ENCODE measurements at regions not wholly inside any gene's neighbourhood (a gene's known extent, or its start where the extent isn't known, plus 50 kb on each side); places are given as distances from the start of the nearest gene placed in this dataset.

DNA sequence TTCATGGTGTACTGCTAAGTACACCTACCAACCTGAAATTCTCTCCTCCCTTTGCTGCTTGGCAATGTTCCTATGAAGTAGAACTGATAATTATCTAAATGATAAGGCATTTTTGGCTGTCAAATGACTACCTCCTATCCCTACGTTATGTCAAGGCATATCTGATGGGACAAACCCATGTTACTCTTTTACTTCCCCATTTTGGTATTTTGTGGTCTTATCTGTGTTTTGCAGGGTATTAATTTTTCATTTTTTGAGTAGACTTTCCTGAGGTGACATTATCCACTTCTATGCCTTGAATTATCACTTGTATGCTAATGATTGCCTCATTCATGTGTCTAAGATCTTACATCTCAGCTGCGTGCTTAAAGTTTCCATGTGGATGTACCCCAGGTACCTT, 499.6 kb upstream of the B3GALT2 start:
- ATAC-seq (ENCODE audit: low read depth), result no peak
- DNase-seq (ENCODE audit: low spot score), result no peak
- TF ChIP-seq CTCF (IDR thresholded peaks at IDR 0.05; ENCODE audit: poor library complexity, severe bottlenecking), result no peak
- H3K9me3 ChIP-seq (ENCODE audit: severe bottlenecking), result no peaks in the 10 kb centered on the region
- H3K27me3 ChIP-seq (ENCODE audit: insufficient read depth, poor library complexity, severe bottlenecking), result peaks cover 3% of the 10 kb centered on the region
- H3K4me1 ChIP-seq (ENCODE audit: insufficient read depth, poor library complexity, severe bottlenecking), result no peaks in the 10 kb centered on the region
- no peak overlapping the region for H3K27ac ChIP-seq (ENCODE audit: poor library complexity, severe bottlenecking)
- H3K4me3 ChIP-seq (ENCODE audit: severe bottlenecking), result no peak overlapping the region
- H3K36me3 ChIP-seq (ENCODE audit: low read depth), result no peaks in the 10 kb centered on the region

GRCh38 chr1:193681422-193681821, 495.0 kb upstream of the B3GALT2 start:
- DNase-seq (ENCODE audit: low spot score) (no peak), ATAC-seq (ENCODE audit: low read depth) (no peak)
- Histone ChIP-seq H3K9me3 (ENCODE audit: severe bottlenecking) (no peaks in the 10 kb centered on the region), H3K27me3 (ENCODE audit: insufficient read depth, poor library complexity, severe bottlenecking) (no peaks in the 10 kb centered on the region), H3K27ac (ENCODE audit: poor library complexity, severe bottlenecking) (no peak overlapping the region), H3K4me3 (ENCODE audit: severe bottlenecking) (no peak overlapping the region), H3K4me1 (ENCODE audit: insufficient read depth, poor library complexity, severe bottlenecking) (no peaks in the 10 kb centered on the region), H3K36me3 (ENCODE audit: low read depth) (no peaks in the 10 kb centered on the region)
- TF ChIP-seq CTCF (IDR thresholded peaks at IDR 0.05; ENCODE audit: poor library complexity, severe bottlenecking), result no peak

GRCh38 chr1:193680924-193681316, 494.5 kb upstream of the B3GALT2 start:
- H3K27ac ChIP-seq (ENCODE audit: poor library complexity, severe bottlenecking), result no peak overlapping the region
- DNase-seq (ENCODE audit: low spot score) (no peak), ATAC-seq (ENCODE audit: low read depth) (no peak)
- TF ChIP-seq CTCF (IDR thresholded peaks at IDR 0.05; ENCODE audit: poor library complexity, severe bottlenecking), result no peak
- H3K36me3 ChIP-seq (ENCODE audit: low read depth), result no peaks in the 10 kb centered on the region
- no peak overlapping the region for H3K4me3 ChIP-seq (ENCODE audit: severe bottlenecking)
- H3K4me1 ChIP-seq (ENCODE audit: insufficient read depth, poor library complexity, severe bottlenecking), result no peaks in the 10 kb centered on the region
- H3K9me3 ChIP-seq (ENCODE audit: severe bottlenecking), result no peaks in the 10 kb centered on the region
- H3K27me3 ChIP-seq (ENCODE audit: insufficient read depth, poor library complexity, severe bottlenecking), result no peaks in the 10 kb centered on the region

GRCh38 chr1:193680247-193680923, 494.0 kb upstream of the B3GALT2 start:
- Histone ChIP-seq H3K27me3 (ENCODE audit: insufficient read depth, poor library complexity, severe bottlenecking) (no peaks in the 10 kb centered on the region), H3K9me3 (ENCODE audit: severe bottlenecking) (no peaks in the 10 kb centered on the region), H3K4me1 (ENCODE audit: insufficient read depth, poor library complexity, severe bottlenecking) (no peaks in the 10 kb centered on the region), H3K36me3 (ENCODE audit: low read depth) (no peaks in the 10 kb centered on the region), H3K4me3 (ENCODE audit: severe bottlenecking) (no peak overlapping the region), H3K27ac (ENCODE audit: poor library complexity, severe bottlenecking) (no peak overlapping the region)
- no peak for TF ChIP-seq CTCF (IDR thresholded peaks at IDR 0.05; ENCODE audit: poor library complexity, severe bottlenecking)
- DNase-seq (ENCODE audit: low spot score) (no peak), ATAC-seq (ENCODE audit: low read depth) (no peak)

DNA sequence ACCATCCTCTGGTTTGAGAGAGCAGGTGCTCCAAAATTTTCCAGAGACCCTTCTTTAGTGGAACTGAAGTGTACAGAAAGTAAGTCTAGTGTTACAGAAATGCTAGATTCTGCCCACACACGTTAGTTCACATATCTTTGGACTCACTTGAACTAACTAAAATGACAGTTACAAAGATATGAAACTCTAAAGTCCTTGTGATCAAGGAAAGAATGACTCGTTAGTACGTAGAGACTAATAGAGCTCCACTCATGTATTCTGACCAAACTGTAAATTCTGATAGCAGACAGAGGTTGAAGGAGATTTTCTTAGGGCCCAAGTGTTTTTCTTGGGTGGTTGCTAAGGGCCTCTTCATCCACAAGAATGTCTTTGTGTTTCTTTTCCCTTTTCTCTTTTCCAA, 491.5 kb upstream of the B3GALT2 start:
- no peak for TF ChIP-seq CTCF (IDR thresholded peaks at IDR 0.05; ENCODE audit: poor library complexity, severe bottlenecking)
- Histone ChIP-seq H3K4me3 (ENCODE audit: severe bottlenecking) (no peak overlapping the region), H3K27me3 (ENCODE audit: insufficient read depth, poor library complexity, severe bottlenecking) (no peaks in the 10 kb centered on the region), H3K4me1 (ENCODE audit: insufficient read depth, poor library complexity, severe bottlenecking) (no peaks in the 10 kb centered on the region), H3K27ac (ENCODE audit: poor library complexity, severe bottlenecking) (no peak overlapping the region), H3K36me3 (ENCODE audit: low read depth) (no peaks in the 10 kb centered on the region), H3K9me3 (ENCODE audit: severe bottlenecking) (no peaks in the 10 kb centered on the region)
- DNase-seq (ENCODE audit: low spot score) (no peak), ATAC-seq (ENCODE audit: low read depth) (no peak)

Data from RWPE2 (cell line).